ENCODE measurements at regions not wholly inside any gene's neighbourhood (a gene's known extent, or its start where the extent isn't known, plus 50 kb on each side); places are given as distances from the start of the nearest gene placed in this dataset.

- Histone ChIP-seq H3K9me2 (replicated peaks; ENCODE audit: insufficient read depth, low read length) (no peaks in the 10 kb centered on the region), H3K27me3 (ENCODE audit: low read length) (no peaks in the 10 kb centered on the region), H3K9ac (ENCODE audit: low read length) (no peak overlapping the region), H3F3A (ENCODE audit: insufficient read depth) (no peaks in the 10 kb centered on the region), H3K36me3 (ENCODE audit: low read length) (no peaks in the 10 kb centered on the region), H3K4me2 (ENCODE audit: low read depth, low read length, poor library complexity, severe bottlenecking) (no peak overlapping the region), H3K79me2 (ENCODE audit: insufficient read depth, low read length) (no peaks in the 10 kb centered on the region), H4K20me1 (ENCODE audit: low read depth, low read length) (no peaks in the 10 kb centered on the region), H3K9me3 (ENCODE audit: insufficient read depth, low read length) (no peaks in the 10 kb centered on the region), H3K4me3 (ENCODE audit: insufficient read depth, low read length, poor library complexity, severe bottlenecking) (no peak overlapping the region), H3K27ac (ENCODE audit: low read depth, low read length) (no peak overlapping the region), H2AFZ (ENCODE audit: low read depth, low read length, severe bottlenecking) (no peak overlapping the region)
- TF ChIP-seq CTCF (IDR thresholded peaks at IDR 0.05; ENCODE audit: insufficient read depth, low read length, poor library complexity, severe bottlenecking) (no peak), EZH2phosphoT487 (conservative IDR thresholded peaks at IDR 0.05; ENCODE audit: low read length) (no peak)
Observed at GRCh38 chr2:2542966-2543611, 212.0 kb upstream of the MYT1L start.

GRCh38 chr2:2542316-2542715 is 211.2 kb upstream of the MYT1L start:
- Histone ChIP-seq H3F3A (ENCODE audit: insufficient read depth) (no peaks in the 10 kb centered on the region), H3K4me3 (ENCODE audit: insufficient read depth, low read length, poor library complexity, severe bottlenecking) (no peak overlapping the region), H3K9me2 (replicated peaks; ENCODE audit: insufficient read depth, low read length) (no peaks in the 10 kb centered on the region), H4K20me1 (ENCODE audit: low read depth, low read length) (no peaks in the 10 kb centered on the region), H3K79me2 (ENCODE audit: insufficient read depth, low read length) (no peaks in the 10 kb centered on the region), H2AFZ (ENCODE audit: low read depth, low read length, severe bottlenecking) (no peak overlapping the region), H3K27ac (ENCODE audit: low read depth, low read length) (no peak overlapping the region), H3K36me3 (ENCODE audit: low read length) (no peaks in the 10 kb centered on the region), H3K4me2 (ENCODE audit: low read depth, low read length, poor library complexity, severe bottlenecking) (no peak overlapping the region), H3K9ac (ENCODE audit: low read length) (no peak overlapping the region), H3K27me3 (ENCODE audit: low read length) (no peaks in the 10 kb centered on the region), H3K9me3 (ENCODE audit: insufficient read depth, low read length) (no peaks in the 10 kb centered on the region)
- TF ChIP-seq CTCF (IDR thresholded peaks at IDR 0.05; ENCODE audit: insufficient read depth, low read length, poor library complexity, severe bottlenecking) (no peak), EZH2phosphoT487 (conservative IDR thresholded peaks at IDR 0.05; ENCODE audit: low read length) (no peak)

- H3K4me3 ChIP-seq (ENCODE audit: insufficient read depth, low read length, poor library complexity, severe bottlenecking): no peak overlapping the region
- TF ChIP-seq EZH2phosphoT487 (conservative IDR thresholded peaks at IDR 0.05; ENCODE audit: low read length) (no peak), CTCF (IDR thresholded peaks at IDR 0.05; ENCODE audit: insufficient read depth, low read length, poor library complexity, severe bottlenecking) (no peak)
- no peak overlapping the region for H2AFZ ChIP-seq (ENCODE audit: low read depth, low read length, severe bottlenecking)
- H3K79me2 ChIP-seq (ENCODE audit: insufficient read depth, low read length): no peaks in the 10 kb centered on the region
- H3K9ac ChIP-seq (ENCODE audit: low read length): no peak overlapping the region
- H3K27ac ChIP-seq (ENCODE audit: low read depth, low read length): no peak overlapping the region
- no peaks in the 10 kb centered on the region for H3K27me3 ChIP-seq (ENCODE audit: low read length)
- no peaks in the 10 kb centered on the region for H3K9me2 ChIP-seq (replicated peaks; ENCODE audit: insufficient read depth, low read length)
- H3F3A ChIP-seq (ENCODE audit: insufficient read depth): no peaks in the 10 kb centered on the region
- H4K20me1 ChIP-seq (ENCODE audit: low read depth, low read length): no peaks in the 10 kb centered on the region
- H3K4me2 ChIP-seq (ENCODE audit: low read depth, low read length, poor library complexity, severe bottlenecking): no peak overlapping the region
- H3K36me3 ChIP-seq (ENCODE audit: low read length): no peaks in the 10 kb centered on the region
- H3K9me3 ChIP-seq (ENCODE audit: insufficient read depth, low read length): no peaks in the 10 kb centered on the region
Observed at GRCh38 chr2:2540406-2540805, 209.3 kb upstream of the MYT1L start.

Data from SU-DHL-6 (cell line).